ENCODE measurements at regions not wholly inside any gene's neighbourhood (a gene's known extent, or its start where the extent isn't known, plus 50 kb on each side); places are given as distances from the start of the nearest gene placed in this dataset.

- no peak for TF ChIP-seq POLR2A (IDR thresholded peaks at IDR 0.05; ENCODE audit: low read length)
- no peak for TF ChIP-seq GATA1 (IDR thresholded peaks at IDR 0.05; ENCODE audit: low read depth, low read length)
These were observed 213.8 kb downstream of the RPLP1 start for GRCh38 chr15:69666441-69666882.
